A549 (cell line): ENCODE measurements at regions not wholly inside any gene's neighbourhood (a gene's known extent, or its start where the extent isn't known, plus 50 kb on each side); places are given as distances from the start of the nearest gene placed in this dataset.

ENCODE experiments used
- CBX2 ChIP-seq: fragments of 200-600 bp; sonication (generic); IDR thresholded peaks from 2 replicates; pipeline ENCODE4 v1.6.1; 2016; ENCODE audit warnings: low read depth, mild to moderate bottlenecking, borderline replicate concordance
- CEBPB ChIP-seq, 2 experiments: fragments of >200 bp in 1 of 2; sonication (Bioruptor Twin) in 1 of 2; formaldehyde crosslinking in 1 of 2; IDR thresholded peaks; 2 replicates each; pipeline ENCODE4 v1.6.1; 2012 to 2016
- CTCF ChIP-seq: fragments of >200 bp; sonication (Bioruptor Twin); formaldehyde crosslinking; IDR thresholded peaks from 3 replicates; pipeline ENCODE4 v1.5.1; 2016
- ELK1 ChIP-seq: fragments of 150-350 bp; IDR thresholded peaks from 2 replicates; pipeline ENCODE4 v1.6.1; 2014; ENCODE audit warnings: low read depth, mild to moderate bottlenecking, low read length
- FOSL2 ChIP-seq, 2 experiments: fragments of 450-650 bp in 1 of 2; fragments of >200 bp in 1 of 2; sonication (Bioruptor Twin) in 1 of 2; formaldehyde crosslinking; IDR thresholded peaks; 2 replicates each; pipeline versions ENCODE4 v1.5.0 to v1.6.1; 2016 to 2020; ENCODE audit warnings: mild to moderate bottlenecking in 1 of 2, moderate library complexity in 1 of 2
- HDAC2 ChIP-seq: fragments of 200-600 bp; sonication (generic); IDR thresholded peaks from 2 replicates; pipeline ENCODE4 v1.6.1; 2016
- HEYL ChIP-seq: fragments of 250-450 bp; sonication (Bioruptor Pico); IDR thresholded peaks from 2 replicates; pipeline ENCODE4 v1.8.0; 2021; ENCODE audit warnings: mild to moderate bottlenecking, moderate library complexity
- MYC ChIP-seq: IDR thresholded peaks from 2 replicates; pipeline ENCODE4 v1.6.1; 2012; ENCODE audit warnings: mild to moderate bottlenecking, inconsistent platforms, low read length, improper control_type of control experiment, borderline replicate concordance
- POLR2A ChIP-seq: IDR thresholded peaks from 2 replicates; pipeline ENCODE4 v1.6.1; 2012; ENCODE audit warnings: mild to moderate bottlenecking, low read length
- REST ChIP-seq: fragments of 200-600 bp; sonication (generic); IDR thresholded peaks from 2 replicates; pipeline ENCODE4 v1.6.1; 2016; ENCODE audit warnings: antibody characterized with exemption, mild to moderate bottlenecking, moderate library complexity
- SMC3 ChIP-seq: fragments of >200 bp; sonication (Bioruptor Twin); formaldehyde crosslinking; IDR thresholded peaks from 3 replicates; pipeline ENCODE4 v1.6.1; 2018; ENCODE audit warnings: inconsistent platforms
- SREBF2 ChIP-seq: fragments of 450-650 bp; IDR thresholded peaks from 2 replicates; pipeline ENCODE4 v1.6.1; 2014; ENCODE audit warnings: mild to moderate bottlenecking, moderate library complexity
- ZSCAN20 ChIP-seq: fragments of 250-450 bp; sonication (Bioruptor Pico); IDR thresholded peaks from 2 replicates; pipeline ENCODE4 v1.8.0; 2022; ENCODE audit warnings: mild to moderate bottlenecking, moderate library complexity
- TF ChIP-seq, protein P1 (sequence below): IDR thresholded peaks from 2 replicates; pipeline ENCODE4 v1.6.1; 2012; ENCODE audit warnings: low read depth, borderline replicate concordance

- TF ChIP-seq CBX2 = no peak
- TF ChIP-seq CTCF = no peak
- no peak for TF ChIP-seq HEYL (CRISPR knock-in tag)
- TF ChIP-seq, protein P1, sequence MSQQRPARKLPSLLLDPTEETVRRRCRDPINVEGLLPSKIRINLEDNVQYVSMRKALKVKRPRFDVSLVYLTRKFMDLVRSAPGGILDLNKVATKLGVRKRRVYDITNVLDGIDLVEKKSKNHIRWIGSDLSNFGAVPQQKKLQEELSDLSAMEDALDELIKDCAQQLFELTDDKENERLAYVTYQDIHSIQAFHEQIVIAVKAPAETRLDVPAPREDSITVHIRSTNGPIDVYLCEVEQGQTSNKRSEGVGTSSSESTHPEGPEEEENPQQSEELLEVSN = no peak
- no peak for TF ChIP-seq POLR2A
- no peak for TF ChIP-seq ELK1
- TF ChIP-seq SMC3 = no peak
- TF ChIP-seq MYC = no peak
- TF ChIP-seq SREBF2 = no peak
- no peak for TF ChIP-seq REST
- no peak for TF ChIP-seq FOSL2 (IDR thresholded peaks at IDR 0.05)
- TF ChIP-seq FOSL2 (CRISPR knock-in tag; IDR thresholded peaks at IDR 0.05) = no peak
- TF ChIP-seq HDAC2 = no peak
- no peak for TF ChIP-seq ZSCAN20 (CRISPR knock-in tag)
- TF ChIP-seq CEBPB (IDR thresholded peaks at IDR 0.05) = no peak
Observed at GRCh38 chr21:28773036-28773435, 219.6 kb downstream of the LTN1 start.
